ENCODE measurements at regions not wholly inside any gene's neighbourhood (a gene's known extent, or its start where the extent isn't known, plus 50 kb on each side); places are given as distances from the start of the nearest gene placed in this dataset.

- Histone ChIP-seq H3K27ac (ENCODE audit: insufficient read depth, low read depth, low read length) (no peak overlapping the region), H3K9me1 (replicated peaks; ENCODE audit: control insufficient read depth, extremely low read depth, insufficient read depth, low read length) (no peaks in the 10 kb centered on the region), H2AFZ (ENCODE audit: low read depth, low read length) (no peak overlapping the region), H3K36me3 (ENCODE audit: control insufficient read depth in 2 of 2, extremely low read depth in 1 of 2, insufficient read depth in 2 of 2, low read length in 2 of 2) (no peaks in the 10 kb centered on the region), H3K9ac (replicated peaks; ENCODE audit: extremely low read depth, insufficient read depth, low read length) (no peak overlapping the region), H3K79me2 (ENCODE audit: control insufficient read depth, insufficient read depth, low read length) (no peaks in the 10 kb centered on the region), H3K27me3 (ENCODE audit: control insufficient read depth in 2 of 2, insufficient read depth in 2 of 2, low read length in 2 of 2) (no peaks in the 10 kb centered on the region), H3K4me3 (replicated peaks in 1 of 3; ENCODE audit: insufficient read depth in 1 of 3, low read depth in 1 of 3, low read length in 3 of 3) (no peak overlapping the region), H4K20me1 (replicated peaks; ENCODE audit: control insufficient read depth, extremely low read depth, insufficient read depth, low read length) (no peaks in the 10 kb centered on the region), H3K9me3 (replicated peaks; ENCODE audit: control insufficient read depth, insufficient read depth, low read length) (no peaks in the 10 kb centered on the region), H3K4me1 (ENCODE audit: control insufficient read depth, extremely low read depth, insufficient read depth, low read length) (no peaks in the 10 kb centered on the region), H3K4me2 (ENCODE audit: insufficient read depth, low read length) (no peak overlapping the region)
- DNase-seq (ENCODE audit: low read depth, low spot score) (no peak), FAIRE-seq (no peak)
- no TSS peak for BruUV-seq (replicated peaks)
- intact Hi-C loops (cut with micrococcal nuclease) = no loop called here
- POLR2A ChIA-PET = no interaction called here
- CTCF ChIA-PET = no interaction called here
- dilution Hi-C loops (cut with MboI; ENCODE audit: extremely low pct_ligation_motif_present, low sequenced_read_pairs) = no loop called here
- no peak for TF ChIP-seq EZH2 (IDR thresholded peaks at IDR 0.05; ENCODE audit: borderline replicate concordance, low read depth, low read length, severe bottlenecking)
- TF ChIP-seq POLR2AphosphoS5 (IDR thresholded peaks at IDR 0.05; ENCODE audit: insufficient read depth, low read depth, low read length) = no peak
- TF ChIP-seq MYC (IDR thresholded peaks at IDR 0.05; ENCODE audit: low read depth, low read length) = no peak
- no peak for TF ChIP-seq FOS (IDR thresholded peaks at IDR 0.05; ENCODE audit: borderline replicate concordance, insufficient read depth, low read length)
- TF ChIP-seq POLR2A (IDR thresholded peaks at IDR 0.05; ENCODE audit: low read depth, low read length) = no peak
- TF ChIP-seq MAX (IDR thresholded peaks at IDR 0.05; ENCODE audit: insufficient read depth, insufficient read length) = no peak
- TF ChIP-seq GATA2 (IDR thresholded peaks at IDR 0.05; ENCODE audit: insufficient read depth, insufficient read length, low read depth, low read length) = no peak
- no peak for TF ChIP-seq CTCF (IDR thresholded peaks at IDR 0.05; ENCODE audit: extremely low read depth in 1 of 2, insufficient read depth in 1 of 2, low read depth in 1 of 2, low read length in 2 of 2)
- no peak for TF ChIP-seq JUN (IDR thresholded peaks at IDR 0.05; ENCODE audit: borderline replicate concordance, insufficient read depth, insufficient read length, low read depth)
These were observed 1256.6 kb upstream of the B3GALT2 start for GRCh38 chr1:194442901-194443575.
